ENCODE measurements at regions not wholly inside any gene's neighbourhood (a gene's known extent, or its start where the extent isn't known, plus 50 kb on each side); places are given as distances from the start of the nearest gene placed in this dataset.

DNA sequence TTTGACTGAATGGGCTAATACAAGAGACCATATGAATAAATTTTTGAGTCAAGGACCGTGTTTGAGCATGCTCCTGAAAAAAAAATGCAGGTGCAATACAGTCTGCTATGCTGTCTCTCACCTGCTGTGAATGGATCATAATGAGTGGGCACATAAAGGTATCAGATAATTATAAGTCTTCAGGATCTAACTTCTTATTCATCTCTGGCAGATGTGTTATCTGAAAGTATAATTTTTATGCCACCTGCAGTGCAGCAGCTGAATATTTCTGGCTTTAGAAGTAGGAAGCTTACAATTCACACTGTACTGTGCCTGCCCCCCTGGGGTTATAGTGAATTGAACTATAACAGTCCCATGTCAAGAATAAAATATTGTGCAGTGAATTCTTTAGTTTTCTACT, 333.3 kb downstream of the MRPL39 start:
- Histone ChIP-seq H4K8ac (ENCODE audit: extremely low read depth, insufficient read depth, low read length) (no peak overlapping the region), H4K5ac (ENCODE audit: insufficient read length, low read depth, low read length) (no peak overlapping the region), H3K4me2 (ENCODE audit: insufficient read depth in 1 of 2, low read depth in 2 of 2, low read length in 2 of 2) (no peak overlapping the region), H2AFZ (ENCODE audit: low read length) (no peak overlapping the region), H3K79me1 (ENCODE audit: low read depth, low read length) (no peaks in the 10 kb centered on the region), H4K20me1 (replicated peaks in 1 of 2; ENCODE audit: control insufficient read depth in 1 of 2, insufficient read depth in 2 of 2, low read length in 2 of 2) (no peaks in the 10 kb centered on the region), H3K18ac (ENCODE audit: extremely low read depth, low read length) (no peak overlapping the region), H3K27ac (ENCODE audit: low read depth, low read length) (no peak overlapping the region), H3K9me3 (ENCODE audit: insufficient read depth in 2 of 2, low read depth in 1 of 2, low read length in 1 of 2) (no peaks in the 10 kb centered on the region), H3K4me3 (ENCODE audit: extremely low read depth in 1 of 4, insufficient read depth in 2 of 4, low read depth in 3 of 4, low read length in 4 of 4) (no peak overlapping the region), H2AK5ac (ENCODE audit: low read depth, low read length) (no peak overlapping the region), H2BK5ac (ENCODE audit: low read depth, low read length) (no peak overlapping the region), H2BK20ac (ENCODE audit: low read length) (no peak overlapping the region), H3K4ac (replicated peaks; ENCODE audit: insufficient read length, low read depth, low read length) (no peak overlapping the region), H3K79me2 (ENCODE audit: control insufficient read depth in 1 of 2, insufficient read depth in 2 of 2, low read length in 2 of 2) (no peaks in the 10 kb centered on the region), H3K9ac (replicated peaks in 1 of 4; ENCODE audit: extremely low read depth in 1 of 4, low read depth in 3 of 4, low read length in 3 of 4) (no peak overlapping the region), H2BK120ac (replicated peaks; ENCODE audit: low read depth, low read length) (no peak overlapping the region), H2BK12ac (ENCODE audit: low read depth, low read length) (no peak overlapping the region), H3K14ac (ENCODE audit: insufficient read length) (no peak overlapping the region), H3K27me3 (replicated peaks in 1 of 4; ENCODE audit: control insufficient read depth in 3 of 4, extremely low read depth in 1 of 4, insufficient read depth in 3 of 4, low read length in 3 of 4) (no peaks in the 10 kb centered on the region), H2BK15ac (ENCODE audit: low read length) (no peak overlapping the region), H3K56ac (replicated peaks; ENCODE audit: insufficient read length, low read depth, low read length) (no peak overlapping the region), H3K23me2 (ENCODE audit: low read depth, low read length) (no peaks in the 10 kb centered on the region; the same call in 1 of the 2 replicates), H3K36me3 (ENCODE audit: control insufficient read depth in 2 of 4, insufficient read depth in 4 of 4, low read length in 3 of 4) (no peaks in the 10 kb centered on the region; a peak in 1 of 8 replicates), H4K91ac (replicated peaks; ENCODE audit: insufficient read length, low read length) (no peak overlapping the region), H3K4me1 (replicated peaks in 1 of 4; ENCODE audit: control insufficient read depth in 3 of 4, insufficient read depth in 4 of 4, low read length in 3 of 4) (no peaks in the 10 kb centered on the region), H3K23ac (ENCODE audit: insufficient read length) (no peak overlapping the region)
- ChIA-PET POLR2A (ENCODE audit: partially characterized antibody) (no interaction called here), CTCF (ENCODE audit: partially characterized antibody) (no interaction called here)
- DNase-seq (ENCODE audit: low read depth in 1 of 2, low spot score in 2 of 2): no peak
- FAIRE-seq: no peak
- WGBS, 2 experiments (ENCODE audit: extremely low coverage in 1 of 2, insufficient coverage in 1 of 2, insufficient read length in 1 of 2, insufficient replicate concordance in 2 of 2, low coverage in 1 of 2, low lambda C conversion rate in 2 of 2, missing lambda C conversion rate in 1 of 2): 11% methylated on average over 1 of the region's 1 CpG; no CpG with 5 or more reads in 1 of the 2 experiments
- TF ChIP-seq CBX5 (IDR thresholded peaks at IDR 0.05; ENCODE audit: low read depth, low read length): no peak
- TF ChIP-seq SAP30 (IDR thresholded peaks at IDR 0.05; ENCODE audit: insufficient read depth, insufficient replicate concordance, low read length): no peak
- TF ChIP-seq RNF2 (IDR thresholded peaks at IDR 0.05; ENCODE audit: borderline replicate concordance, low read depth, low read length, missing control alignments, poor library complexity, severe bottlenecking): no peak
- TF ChIP-seq SRF (IDR thresholded peaks at IDR 0.05; ENCODE audit: low read depth, low read length): no peak
